H9 (cell line): ENCODE measurements at regions not wholly inside any gene's neighbourhood (a gene's known extent, or its start where the extent isn't known, plus 50 kb on each side); places are given as distances from the start of the nearest gene placed in this dataset.

Experiments used
- DNase-seq: peaks from one replicate; pipeline ENCODE4 v3.0.0-alpha.2; 2017
- H2AFZ ChIP-seq: one replicate; pipeline ENCODE4 v1.6.1; 2013; ENCODE audit warnings: mild to moderate bottlenecking, low read length, control low read depth, moderate library complexity
- H2AK5ac ChIP-seq: 2 replicates; pipeline ENCODE4 v1.6.1; 2013; ENCODE audit warnings: low read length, control low read depth, mixed read lengths; ENCODE audit not compliant: insufficient read length
- H2BK120ac ChIP-seq: one replicate; pipeline ENCODE4 v1.6.1; 2013; ENCODE audit warnings: low read depth, mild to moderate bottlenecking, low read length, control low read depth, inconsistent platforms; ENCODE audit not compliant: poor library complexity, severe bottlenecking
- H2BK12ac ChIP-seq: 2 replicates; pipeline ENCODE4 v1.6.1; 2013; ENCODE audit warnings: low read length, control low read depth, mixed read lengths, low read depth; ENCODE audit not compliant: insufficient read length
- H2BK15ac ChIP-seq: 2 replicates; pipeline ENCODE4 v1.6.1; 2013; ENCODE audit warnings: low read depth, low read length, control low read depth
- H2BK20ac ChIP-seq: one replicate; pipeline ENCODE4 v1.6.1; 2013; ENCODE audit warnings: low read depth, mild to moderate bottlenecking, low read length, control low read depth, inconsistent platforms; ENCODE audit not compliant: poor library complexity, severe bottlenecking
- H2BK5ac ChIP-seq: 2 replicates; pipeline ENCODE4 v1.6.1; 2013; ENCODE audit warnings: low read length, control low read depth, mixed read lengths; ENCODE audit not compliant: insufficient read length
- H3K14ac ChIP-seq: 2 replicates; pipeline ENCODE4 v1.6.1; 2013; ENCODE audit warnings: low read length, control low read depth; ENCODE audit not compliant: insufficient read depth
- H3K18ac ChIP-seq: 2 replicates; pipeline ENCODE4 v1.6.1; 2013; ENCODE audit warnings: low read depth, mild to moderate bottlenecking, mixed read lengths, low read length, control low read depth; ENCODE audit not compliant: insufficient read length
- H3K23ac ChIP-seq: 2 replicates; pipeline ENCODE4 v1.6.1; 2013; ENCODE audit warnings: low read length, control low read depth, mixed read lengths, low read depth; ENCODE audit not compliant: insufficient read length
- H3K23me2 ChIP-seq: 2 replicates; pipeline ENCODE4 v1.6.1; 2013; ENCODE audit warnings: low read depth, mild to moderate bottlenecking, mixed read lengths, low read length, control low read depth; ENCODE audit not compliant: insufficient read length, poor library complexity, severe bottlenecking
- H3K27ac ChIP-seq: 2 replicates; pipeline ENCODE4 v1.5.1; 2013; ENCODE audit warnings: low read length, control low read depth, mixed read lengths, low read depth; ENCODE audit not compliant: insufficient read length
- H3K27me3 ChIP-seq: 2 replicates; pipeline ENCODE4 v1.6.1; 2013; ENCODE audit warnings: low read length, control low read depth, inconsistent platforms; ENCODE audit not compliant: insufficient read depth
- H3K4ac ChIP-seq: 2 replicates; pipeline ENCODE4 v1.6.1; 2013; ENCODE audit warnings: low read depth, mild to moderate bottlenecking, control low read depth, inconsistent platforms, low read length, moderate library complexity
- H3K4me1 ChIP-seq: 2 replicates; pipeline ENCODE4 v1.6.1; 2013; ENCODE audit warnings: low read length, control low read depth, inconsistent platforms; ENCODE audit not compliant: insufficient read depth
- H3K4me2 ChIP-seq: 2 replicates; pipeline ENCODE4 v1.6.1; 2013; ENCODE audit warnings: low read length, control low read depth, mixed read lengths; ENCODE audit not compliant: insufficient read length, insufficient read depth
- H3K56ac ChIP-seq: 2 replicates; pipeline ENCODE4 v1.6.1; 2013; ENCODE audit warnings: low read depth, mild to moderate bottlenecking, mixed read lengths, low read length, control low read depth; ENCODE audit not compliant: insufficient read length
- H3K79me1 ChIP-seq: 2 replicates; pipeline ENCODE4 v1.6.1; 2013; ENCODE audit warnings: low read depth, mild to moderate bottlenecking, moderate library complexity, low read length, control low read depth, inconsistent platforms; ENCODE audit not compliant: insufficient read depth, poor library complexity, severe bottlenecking
- H3K79me2 ChIP-seq: 2 replicates; pipeline ENCODE4 v1.6.1; 2013; ENCODE audit warnings: low read length, control low read depth, inconsistent platforms; ENCODE audit not compliant: insufficient read depth
- H3K9ac ChIP-seq: 2 replicates; pipeline ENCODE4 v1.6.1; 2013; ENCODE audit warnings: low read length, control low read depth, mixed read lengths; ENCODE audit not compliant: insufficient read length; ENCODE audit errors: extremely low read depth
- H3K9me3 ChIP-seq: one replicate; pipeline ENCODE4 v1.6.1; 2013; ENCODE audit warnings: low read depth, low read length, inconsistent platforms; ENCODE audit not compliant: control insufficient read depth
- H3T11ph ChIP-seq: one replicate; pipeline ENCODE4 v1.6.1; 2013; ENCODE audit warnings: mild to moderate bottlenecking, low read length, control low read depth, inconsistent platforms
- H4K20me1 ChIP-seq: one replicate; pipeline ENCODE4 v1.6.1; 2013; ENCODE audit not compliant: control insufficient read depth, insufficient read length, insufficient read depth
- H4K5ac ChIP-seq: 2 replicates; pipeline ENCODE4 v1.6.1; 2013; ENCODE audit warnings: low read depth, mild to moderate bottlenecking, mixed read lengths, low read length, control low read depth; ENCODE audit not compliant: insufficient read length
- H4K8ac ChIP-seq: replicated peaks from 2 replicates; pipeline ENCODE4 v1.6.1; 2013; ENCODE audit warnings: low read length, control low read depth, mixed read lengths, low read depth; ENCODE audit not compliant: insufficient read length
- H4K91ac ChIP-seq: 2 replicates; pipeline ENCODE4 v1.6.1; 2013; ENCODE audit warnings: low read depth, mild to moderate bottlenecking, moderate library complexity, mixed read lengths, low read length, control low read depth; ENCODE audit not compliant: insufficient read length
- H3K27ac Mint-ChIP-seq, 3 experiments: 2 replicates in 2 of 3; 3 replicates in 1 of 3; pipeline ENCODE4 v1.8.0; 2020 to 2021; ENCODE audit warnings: mixed read lengths in 3 of 3, mild to moderate bottlenecking in 1 of 3, moderate library complexity in 1 of 3
- H3K27me3 Mint-ChIP-seq: 2 replicates; pipeline ENCODE4 v1.8.0; 2021; ENCODE audit warnings: low read depth, mild to moderate bottlenecking, moderate library complexity, mixed read lengths
- H3K36me3 Mint-ChIP-seq, 3 experiments: 2 replicates in 2 of 3; 3 replicates in 1 of 3; pipeline ENCODE4 v1.8.0; 2020 to 2021; ENCODE audit warnings: low read depth in 3 of 3, mixed read lengths in 3 of 3; ENCODE audit not compliant: insufficient read depth in 1 of 3
- H3K4me1 Mint-ChIP-seq, 2 experiments: 2 replicates each; pipeline ENCODE4 v1.8.0; 2020; ENCODE audit warnings: mixed read lengths in 2 of 2
- H3K4me3 Mint-ChIP-seq, 2 experiments: 2 replicates in 1 of 2; 3 replicates in 1 of 2; pipeline ENCODE4 v1.8.0; 2020 to 2021; ENCODE audit warnings: mild to moderate bottlenecking in 2 of 2, mixed read lengths in 2 of 2, moderate library complexity in 1 of 2
- H3K9me3 Mint-ChIP-seq, 2 experiments: 2 replicates in 1 of 2; 3 replicates in 1 of 2; pipeline ENCODE4 v1.8.0; 2020; ENCODE audit warnings: mild to moderate bottlenecking in 2 of 2, mixed read lengths in 2 of 2, moderate library complexity in 1 of 2
- CTCF ChIP-seq: fragments of 200-600 bp; sonication (generic); conservative IDR thresholded peaks from 3 replicates; pipeline ENCODE4 v1.8.0; 2021; ENCODE audit warnings: antibody characterized with exemption, mild to moderate bottlenecking
- WGBS: extraction: QIAGEN DNeasy Blood & Tissue Kit; methylation state at CpG from one replicate; pipeline ENCODE4 v1.1.7; 2013; ENCODE audit warnings: missing lambda C conversion rate, low lambda C conversion rate, mixed read lengths; ENCODE audit not compliant: insufficient read length; ENCODE audit errors: extremely low coverage; 5-methylcytosine and 5-hydroxymethylcytosine counted together

DNA sequence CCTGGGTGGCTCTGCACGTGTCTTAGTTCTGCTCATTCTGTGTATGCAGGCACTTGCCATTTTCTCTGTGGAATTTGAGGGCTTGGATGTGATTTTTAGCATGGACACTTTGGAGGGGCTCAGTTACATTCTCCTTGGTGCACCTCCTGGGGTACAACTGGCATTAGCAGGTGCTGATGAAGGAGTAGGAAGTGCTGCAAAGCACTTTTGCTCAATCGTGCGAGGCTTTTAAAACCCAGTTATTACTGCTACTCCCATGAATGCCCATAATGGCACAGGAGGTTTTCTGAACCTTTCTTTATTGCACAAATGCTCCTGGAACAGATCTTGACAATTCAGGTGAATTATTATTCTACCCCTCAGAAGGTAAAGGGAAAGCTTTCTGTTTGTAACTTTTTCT lies 78.7 kb downstream of the SLC25A47 start:
- no peak overlapping the region for H3T11ph ChIP-seq
- DNase-seq, result no peak
- no peak overlapping the region for H2AFZ ChIP-seq
- Mint-ChIP-seq H3K36me3 (peaks cover 0 to 4% (median 0%) of the 10 kb centered on the region in 3 experiments; a peak in 3 of 7 replicates), H3K9me3 (no peaks in the 10 kb centered on the region), H3K4me1 (peaks cover 45 to 68% of the 10 kb centered on the region in 2 experiments), H3K4me3 (no peak overlapping the region), H3K27ac (peak overlapping the region in 1 of 3 experiments; percentile 68; a peak in 2 of 7 replicates), H3K27me3 (no peaks in the 10 kb centered on the region)
- H4K5ac ChIP-seq, result no peak overlapping the region
- H2BK12ac ChIP-seq, result no peak overlapping the region
- no peak overlapping the region for H4K8ac ChIP-seq
- no peak overlapping the region for H4K91ac ChIP-seq
- H2BK15ac ChIP-seq, result no peak overlapping the region
- H2BK5ac ChIP-seq, result no peak overlapping the region
- no peaks in the 10 kb centered on the region for H3K79me1 ChIP-seq
- H3K9me3 ChIP-seq, result no peaks in the 10 kb centered on the region
- no peak overlapping the region for H3K23ac ChIP-seq
- H3K9ac ChIP-seq, result no peak overlapping the region
- H3K56ac ChIP-seq, result no peak overlapping the region
- H4K20me1 ChIP-seq, result no peaks in the 10 kb centered on the region
- no peak overlapping the region for H3K14ac ChIP-seq
- H3K4me2 ChIP-seq, result no peak overlapping the region
- TF ChIP-seq CTCF, result no peak
- H3K4me1 ChIP-seq, result peaks cover 10% of the 10 kb centered on the region
- H2BK20ac ChIP-seq, result no peak overlapping the region
- no peaks in the 10 kb centered on the region for H3K23me2 ChIP-seq
- H3K27ac ChIP-seq, result no peak overlapping the region
- H3K4ac ChIP-seq, result no peak overlapping the region
- no peak overlapping the region for H2AK5ac ChIP-seq
- no CpG with 5 or more reads among the region's 3 CpGs for WGBS
- H3K27me3 ChIP-seq, result no peaks in the 10 kb centered on the region
- H2BK120ac ChIP-seq, result no peak overlapping the region
- no peak overlapping the region for H3K18ac ChIP-seq
- H3K79me2 ChIP-seq, result no peaks in the 10 kb centered on the region
